Glutamatergic neuron (in vitro differentiated cells): ENCODE measurements at regions not wholly inside any gene's neighbourhood (a gene's known extent, or its start where the extent isn't known, plus 50 kb on each side); places are given as distances from the start of the nearest gene placed in this dataset.

ENCODE experiments used
- DNase-seq: peaks from one replicate; pipeline ENCODE4 v3.0.0; 2022
- H3K27ac Mint-ChIP-seq: one replicate; pipeline ENCODE4 v1.8.0; 2020; ENCODE audit warnings: mild to moderate bottlenecking, mixed read lengths, inconsistent platforms; ENCODE audit not compliant: unreplicated experiment
- H3K27me3 Mint-ChIP-seq: one replicate; pipeline ENCODE4 v1.8.0; 2020; ENCODE audit warnings: mild to moderate bottlenecking, moderate library complexity, mixed read lengths, inconsistent platforms; ENCODE audit not compliant: unreplicated experiment
- H3K36me3 Mint-ChIP-seq: one replicate; pipeline ENCODE4 v1.8.0; 2020; ENCODE audit warnings: mild to moderate bottlenecking, mixed read lengths, inconsistent platforms; ENCODE audit not compliant: unreplicated experiment
- H3K4me1 Mint-ChIP-seq: one replicate; pipeline ENCODE4 v1.8.0; 2020; ENCODE audit warnings: mild to moderate bottlenecking, low read depth, mixed read lengths, inconsistent platforms; ENCODE audit not compliant: unreplicated experiment
- H3K4me3 Mint-ChIP-seq: one replicate; pipeline ENCODE4 v1.8.0; 2020; ENCODE audit warnings: mild to moderate bottlenecking, mixed read lengths, inconsistent platforms; ENCODE audit not compliant: unreplicated experiment
- H3K9me3 Mint-ChIP-seq: one replicate; pipeline ENCODE4 v1.8.0; 2020; ENCODE audit warnings: mild to moderate bottlenecking, moderate library complexity, mixed read lengths, inconsistent platforms; ENCODE audit not compliant: unreplicated experiment
- TF ChIP-seq, protein P1 (sequence below): fragments of 200-600 bp; sonication (generic); IDR thresholded peaks from one replicate; pipeline ENCODE4 v1.5.0; 2021; ENCODE audit not compliant: partially characterized antibody, unreplicated experiment

DNA sequence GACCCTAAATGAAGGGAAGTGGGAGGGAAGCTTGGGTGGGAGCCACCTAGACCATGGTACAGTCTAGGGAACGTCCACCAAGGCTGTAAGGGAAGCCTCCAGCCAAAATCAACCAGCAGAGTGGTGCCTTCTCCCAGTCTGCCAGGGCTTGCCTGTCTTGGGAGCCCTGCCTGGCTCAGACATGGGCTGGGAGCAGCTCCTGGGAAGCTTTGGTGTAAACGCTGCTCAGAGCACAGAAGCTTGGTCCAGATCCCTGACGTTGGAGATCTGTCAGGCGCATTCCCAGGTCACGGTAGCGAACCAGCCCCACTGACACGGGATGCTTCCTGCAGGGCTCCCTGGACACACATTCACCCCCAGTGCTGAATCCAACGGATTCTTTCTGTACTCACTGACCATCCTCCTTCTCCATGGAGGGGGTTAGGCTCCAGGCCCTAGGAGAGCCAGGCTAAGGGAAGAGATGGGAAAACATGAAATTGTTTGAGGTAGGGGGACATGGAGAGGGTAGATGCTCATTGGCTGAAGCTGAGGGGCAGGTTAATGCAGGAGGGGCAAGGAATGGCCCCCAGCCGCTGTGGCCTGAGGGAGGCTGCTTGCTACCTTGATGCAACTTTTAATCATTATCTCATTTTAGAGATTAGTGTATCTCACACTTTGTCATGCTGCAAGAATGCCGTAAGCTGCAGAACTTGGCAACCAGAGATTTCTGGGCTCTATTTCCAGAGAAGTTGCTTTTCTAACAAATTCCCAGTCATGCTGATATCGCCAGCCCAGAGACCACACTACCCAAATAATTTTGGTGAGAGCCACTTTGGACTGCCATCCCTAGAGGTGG is 195.8 kb downstream of the UQCRFS1 start:
- Mint-ChIP-seq H3K4me3 (no peak overlapping the region), H3K36me3 (no peaks in the 10 kb centered on the region), H3K27ac (no peak overlapping the region), H3K27me3 (peaks cover 12% of the 10 kb centered on the region), H3K9me3 (peaks cover 2% of the 10 kb centered on the region), H3K4me1 (no peaks in the 10 kb centered on the region)
- no peak for DNase-seq
- TF ChIP-seq, protein P1, sequence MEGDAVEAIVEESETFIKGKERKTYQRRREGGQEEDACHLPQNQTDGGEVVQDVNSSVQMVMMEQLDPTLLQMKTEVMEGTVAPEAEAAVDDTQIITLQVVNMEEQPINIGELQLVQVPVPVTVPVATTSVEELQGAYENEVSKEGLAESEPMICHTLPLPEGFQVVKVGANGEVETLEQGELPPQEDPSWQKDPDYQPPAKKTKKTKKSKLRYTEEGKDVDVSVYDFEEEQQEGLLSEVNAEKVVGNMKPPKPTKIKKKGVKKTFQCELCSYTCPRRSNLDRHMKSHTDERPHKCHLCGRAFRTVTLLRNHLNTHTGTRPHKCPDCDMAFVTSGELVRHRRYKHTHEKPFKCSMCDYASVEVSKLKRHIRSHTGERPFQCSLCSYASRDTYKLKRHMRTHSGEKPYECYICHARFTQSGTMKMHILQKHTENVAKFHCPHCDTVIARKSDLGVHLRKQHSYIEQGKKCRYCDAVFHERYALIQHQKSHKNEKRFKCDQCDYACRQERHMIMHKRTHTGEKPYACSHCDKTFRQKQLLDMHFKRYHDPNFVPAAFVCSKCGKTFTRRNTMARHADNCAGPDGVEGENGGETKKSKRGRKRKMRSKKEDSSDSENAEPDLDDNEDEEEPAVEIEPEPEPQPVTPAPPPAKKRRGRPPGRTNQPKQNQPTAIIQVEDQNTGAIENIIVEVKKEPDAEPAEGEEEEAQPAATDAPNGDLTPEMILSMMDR = no peak

DNA sequence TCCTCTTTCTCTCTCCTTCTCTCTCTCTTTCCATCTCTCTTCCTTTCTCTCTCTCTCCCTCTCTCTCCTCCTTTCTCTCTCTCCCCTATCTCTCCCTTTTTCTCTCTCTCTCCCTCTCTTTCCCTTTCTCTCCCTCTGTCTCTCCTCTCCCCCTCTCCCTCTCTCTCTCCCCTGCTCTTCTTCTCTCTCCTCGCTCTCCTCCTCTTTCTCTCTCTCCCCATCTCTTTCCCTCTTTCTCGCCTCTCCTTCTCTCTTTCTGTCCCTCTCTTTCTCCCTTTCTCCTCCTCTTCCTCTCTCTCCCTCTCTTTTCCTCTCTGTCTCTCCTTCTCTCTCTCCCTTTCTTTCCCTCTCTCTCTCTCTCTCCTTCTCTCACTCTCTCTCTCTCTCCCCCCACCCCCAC is 196.6 kb downstream of the UQCRFS1 start:
- H3K4me3 Mint-ChIP-seq = no peak overlapping the region
- no peaks in the 10 kb centered on the region for H3K4me1 Mint-ChIP-seq
- H3K27ac Mint-ChIP-seq = no peak overlapping the region
- peaks cover 2% of the 10 kb centered on the region for H3K9me3 Mint-ChIP-seq
- H3K27me3 Mint-ChIP-seq = peaks cover 10% of the 10 kb centered on the region
- no peaks in the 10 kb centered on the region for H3K36me3 Mint-ChIP-seq
- no peak for DNase-seq
- TF ChIP-seq, protein P1 = no peak

DNA sequence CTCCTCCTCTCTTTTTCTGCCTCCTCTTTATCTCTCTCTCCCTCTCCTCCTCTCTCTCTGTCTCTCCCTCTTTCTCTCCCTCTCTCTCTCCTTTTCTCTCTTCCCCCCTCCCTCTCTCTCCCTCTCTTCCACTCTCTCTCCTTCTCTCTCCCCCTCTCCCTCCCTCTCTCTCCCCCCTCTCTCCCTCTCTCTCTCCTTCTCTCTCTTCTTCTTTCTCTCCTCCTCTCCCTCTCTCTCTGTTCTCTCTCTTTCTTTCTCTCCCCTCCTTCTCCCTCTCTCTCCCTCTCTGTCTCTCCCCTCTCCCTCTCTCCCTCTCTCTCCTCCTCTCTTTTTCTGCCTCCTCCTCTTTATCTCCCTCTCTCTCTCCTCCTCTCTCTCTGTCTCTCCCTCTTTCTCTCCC is 197.4 kb downstream of the UQCRFS1 start:
- H3K4me1 Mint-ChIP-seq = no peaks in the 10 kb centered on the region
- no peaks in the 10 kb centered on the region for H3K36me3 Mint-ChIP-seq
- TF ChIP-seq, protein P1 = no peak
- DNase-seq = no peak
- no peak overlapping the region for H3K27ac Mint-ChIP-seq
- peaks cover 10% of the 10 kb centered on the region for H3K27me3 Mint-ChIP-seq
- H3K9me3 Mint-ChIP-seq = peaks cover 2% of the 10 kb centered on the region
- H3K4me3 Mint-ChIP-seq = no peak overlapping the region

GRCh38 chr19:29014857-29015436 is 198.0 kb downstream of the UQCRFS1 start:
- no peaks in the 10 kb centered on the region for H3K4me1 Mint-ChIP-seq
- H3K36me3 Mint-ChIP-seq = no peaks in the 10 kb centered on the region
- H3K27ac Mint-ChIP-seq = no peak overlapping the region
- H3K27me3 Mint-ChIP-seq = peaks cover 10% of the 10 kb centered on the region
- TF ChIP-seq, protein P1 = no peak
- no peak overlapping the region for H3K4me3 Mint-ChIP-seq
- peaks cover 2% of the 10 kb centered on the region for H3K9me3 Mint-ChIP-seq
- no peak for DNase-seq

DNA sequence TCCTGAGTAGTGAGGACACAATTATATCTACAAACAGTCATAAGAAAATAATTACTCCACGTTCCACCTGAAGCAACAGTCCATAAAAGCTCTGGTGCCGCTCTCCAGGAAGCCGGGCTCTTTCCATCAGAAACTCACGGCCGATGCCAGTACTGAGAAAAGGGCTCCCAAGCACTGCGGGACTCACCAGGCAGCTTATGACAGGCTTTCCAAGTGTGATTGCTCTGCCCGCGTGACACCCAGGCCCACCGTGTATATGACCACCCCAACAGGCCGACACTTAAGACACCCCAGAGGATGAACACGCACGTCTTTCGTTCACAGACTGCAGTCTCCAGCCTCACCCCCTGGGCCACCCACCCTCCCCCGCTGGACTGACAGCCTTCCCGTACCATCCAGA is 199.0 kb downstream of the UQCRFS1 start:
- no peaks in the 10 kb centered on the region for H3K36me3 Mint-ChIP-seq
- DNase-seq = no peak
- H3K4me3 Mint-ChIP-seq = no peak overlapping the region
- peaks cover 11% of the 10 kb centered on the region for H3K27me3 Mint-ChIP-seq
- H3K4me1 Mint-ChIP-seq = no peaks in the 10 kb centered on the region
- H3K27ac Mint-ChIP-seq = no peak overlapping the region
- H3K9me3 Mint-ChIP-seq = peaks cover 2% of the 10 kb centered on the region
- TF ChIP-seq, protein P1 = no peak
